Gastroesophageal sphincter (tissue), 4 donors: ENCODE measurements at regions not wholly inside any gene's neighbourhood (a gene's known extent, or its start where the extent isn't known, plus 50 kb on each side); places are given as distances from the start of the nearest gene placed in this dataset.

Experiments used
- ATAC-seq: fragments of 150-250 bp; one replicate; pipeline ENCODE4 v1.9.1; 2016; ENCODE audit warnings: mild to moderate bottlenecking, moderate library complexity
- H3K27ac ChIP-seq, 4 donors: fragments of 200-600 bp; sonication (generic) in 3 of 4; 1 replicate in 3 of 4; 2 replicates in 1 of 4; pipeline ENCODE4 v1.5.1; 2016 to 2019
- H3K27me3 ChIP-seq: fragments of 200-600 bp; sonication (generic); one replicate; pipeline ENCODE4 v1.5.1; 2019
- H3K36me3 ChIP-seq, 2 donors: fragments of 200-600 bp; sonication (generic); one replicate each; pipeline ENCODE4 v1.5.1; 2019; ENCODE audit warnings: control low read depth in 1 of 2
- H3K4me1 ChIP-seq, 3 donors: fragments of 200-600 bp; sonication (generic); 1 replicate in 2 of 3; 2 replicates in 1 of 3; pipeline ENCODE4 v1.5.1; 2016 to 2019; ENCODE audit warnings: control low read depth in 2 of 3
- H3K4me3 ChIP-seq, 2 donors: fragments of 200-600 bp; sonication (generic); one replicate each; pipeline ENCODE4 v1.5.1; 2019; ENCODE audit warnings: mild to moderate bottlenecking in 1 of 2, moderate library complexity in 1 of 2
- H3K9me3 ChIP-seq, 3 donors: fragments of 200-600 bp; sonication (generic); one replicate each; pipeline ENCODE4 v1.5.1; 2017 to 2019; ENCODE audit warnings: control low read depth in 2 of 3
- EP300 ChIP-seq: sonication (generic); formaldehyde crosslinking; IDR thresholded peaks from one replicate; pipeline ENCODE4 v1.6.1; 2017; ENCODE audit warnings: antibody characterized with exemption, mild to moderate bottlenecking
- POLR2A ChIP-seq, 2 donors: fragments of 450-650 bp; IDR thresholded peaks; one replicate each; pipeline ENCODE4 v1.6.1; 2017; ENCODE audit warnings: antibody characterized with exemption in 2 of 2, mild to moderate bottlenecking in 2 of 2, moderate library complexity in 1 of 2
- POLR2AphosphoS5 ChIP-seq: sonication (generic); formaldehyde crosslinking; IDR thresholded peaks from one replicate; pipeline ENCODE4 v1.6.1; 2017; ENCODE audit warnings: antibody characterized with exemption
- WGBS, 2 donors: methylation state at CpG; one replicate each; pipeline ENCODE4 v1.1.5; 2018; ENCODE audit warnings: low coverage in 1 of 2; 5-methylcytosine and 5-hydroxymethylcytosine counted together
- TF ChIP-seq, protein P1 (sequence below), 4 experiments: fragments of 200-600 bp in 2 of 4; fragments of 450-650 bp in 2 of 4; sonication (generic) in 1 of 4; IDR thresholded peaks; one replicate each; pipeline ENCODE4 v1.5.1; 2017 to 2019; ENCODE audit warnings: antibody characterized with exemption in 4 of 4, mild to moderate bottlenecking in 2 of 4, moderate library complexity in 2 of 4

DNA sequence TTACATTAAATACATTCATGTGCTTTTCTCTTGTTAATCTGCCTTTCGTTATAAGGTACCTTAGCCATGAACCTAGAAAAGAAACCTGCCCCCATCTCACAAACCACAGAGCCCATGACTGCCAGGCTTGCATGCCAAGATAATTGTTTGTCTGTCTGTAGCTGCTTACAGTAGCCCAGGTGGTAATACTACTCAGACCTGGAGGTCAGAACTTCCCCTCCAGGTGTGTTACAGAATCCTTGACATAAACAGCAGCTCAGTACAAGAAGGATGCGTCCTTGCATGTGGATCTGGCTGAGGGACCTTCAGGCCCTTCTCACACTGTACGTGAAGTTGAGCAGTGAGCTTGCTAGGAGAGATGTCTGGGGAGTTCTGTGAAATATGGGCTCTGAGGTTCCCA is 291.4 kb downstream of the CSNK1G3 start:
- H3K27ac ChIP-seq, result no peak overlapping the region
- TF ChIP-seq, protein P1, sequence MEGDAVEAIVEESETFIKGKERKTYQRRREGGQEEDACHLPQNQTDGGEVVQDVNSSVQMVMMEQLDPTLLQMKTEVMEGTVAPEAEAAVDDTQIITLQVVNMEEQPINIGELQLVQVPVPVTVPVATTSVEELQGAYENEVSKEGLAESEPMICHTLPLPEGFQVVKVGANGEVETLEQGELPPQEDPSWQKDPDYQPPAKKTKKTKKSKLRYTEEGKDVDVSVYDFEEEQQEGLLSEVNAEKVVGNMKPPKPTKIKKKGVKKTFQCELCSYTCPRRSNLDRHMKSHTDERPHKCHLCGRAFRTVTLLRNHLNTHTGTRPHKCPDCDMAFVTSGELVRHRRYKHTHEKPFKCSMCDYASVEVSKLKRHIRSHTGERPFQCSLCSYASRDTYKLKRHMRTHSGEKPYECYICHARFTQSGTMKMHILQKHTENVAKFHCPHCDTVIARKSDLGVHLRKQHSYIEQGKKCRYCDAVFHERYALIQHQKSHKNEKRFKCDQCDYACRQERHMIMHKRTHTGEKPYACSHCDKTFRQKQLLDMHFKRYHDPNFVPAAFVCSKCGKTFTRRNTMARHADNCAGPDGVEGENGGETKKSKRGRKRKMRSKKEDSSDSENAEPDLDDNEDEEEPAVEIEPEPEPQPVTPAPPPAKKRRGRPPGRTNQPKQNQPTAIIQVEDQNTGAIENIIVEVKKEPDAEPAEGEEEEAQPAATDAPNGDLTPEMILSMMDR (IDR thresholded peaks at IDR 0.05), result no peak

GRCh38 chr5:123802298-123802951 is 290.4 kb downstream of the CSNK1G3 start:
- no peak for ATAC-seq
- WGBS, 2 donors, result 85% methylated on average over 4 of the region's 4 CpGs
- peaks cover 0 to 6% (median 6%) of the 10 kb centered on the region in 3 donors for H3K4me1 ChIP-seq
- no peaks in the 10 kb centered on the region for H3K27me3 ChIP-seq
- H3K36me3 ChIP-seq, result no peaks in the 10 kb centered on the region
- no peak for TF ChIP-seq POLR2A (IDR thresholded peaks at IDR 0.05)
- TF ChIP-seq EP300, result no peak
- TF ChIP-seq, protein P1 (IDR thresholded peaks at IDR 0.05), result no peak
- TF ChIP-seq POLR2AphosphoS5, result no peak
- no peaks in the 10 kb centered on the region for H3K9me3 ChIP-seq
- H3K4me3 ChIP-seq, result no peak overlapping the region
- no peak overlapping the region for H3K27ac ChIP-seq

More for the DNA sequence above, 291.4 kb downstream of the CSNK1G3 start:
- H3K4me3 ChIP-seq, result no peak overlapping the region
- 50 to 100% methylated on average over 1 of the region's 3 CpGs for WGBS, 2 donors
- no peaks in the 10 kb centered on the region for H3K9me3 ChIP-seq
- H3K36me3 ChIP-seq, result no peaks in the 10 kb centered on the region
- no peaks in the 10 kb centered on the region for H3K27me3 ChIP-seq
- no peak for ATAC-seq
- peaks cover 0 to 16% (median 12%) of the 10 kb centered on the region in 3 donors for H3K4me1 ChIP-seq

DNA sequence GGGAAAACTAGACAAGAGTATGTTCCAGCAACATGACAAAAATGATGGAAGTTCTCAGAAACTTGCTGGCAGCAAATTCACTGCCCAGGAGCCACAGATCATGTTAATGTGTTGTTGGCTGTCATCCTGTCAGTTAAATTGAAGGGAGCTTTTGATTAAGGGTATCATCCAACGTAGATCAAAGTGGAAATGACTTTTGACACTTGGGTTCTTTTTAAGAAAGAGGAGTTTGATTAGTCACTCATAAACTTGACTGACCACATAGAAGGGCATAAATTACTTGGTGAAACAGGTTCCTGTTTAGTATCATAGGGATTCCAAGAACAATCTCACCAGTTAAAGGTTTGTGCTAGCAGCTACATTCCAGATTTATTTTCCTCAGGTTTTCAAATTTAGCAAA is 288.7 kb downstream of the CSNK1G3 start:
- no peaks in the 10 kb centered on the region for H3K36me3 ChIP-seq
- no peak for ATAC-seq
- TF ChIP-seq EP300 (no peak), POLR2A (IDR thresholded peaks at IDR 0.05) (no peak), POLR2AphosphoS5 (no peak)
- TF ChIP-seq, protein P1 (IDR thresholded peaks at IDR 0.05), result no peak
- no peaks in the 10 kb centered on the region for H3K27me3 ChIP-seq
- H3K4me1 ChIP-seq, result no peaks in the 10 kb centered on the region
- no peaks in the 10 kb centered on the region for H3K9me3 ChIP-seq
- H3K4me3 ChIP-seq, result no peak overlapping the region
- no peak overlapping the region for H3K27ac ChIP-seq
- 67 to 88% methylated on average over 1 of the region's 1 CpG for WGBS, 2 donors

- Histone ChIP-seq H3K4me3 (no peak overlapping the region), H3K27me3 (no peaks in the 10 kb centered on the region), H3K36me3 (no peaks in the 10 kb centered on the region), H3K27ac (no peak overlapping the region), H3K9me3 (no peaks in the 10 kb centered on the region), H3K4me1 (no peaks in the 10 kb centered on the region)
- no peak for ATAC-seq
- WGBS, 2 donors, result 65 to 76% methylated on average over 3 of the region's 3 CpGs
- TF ChIP-seq, protein P1 (IDR thresholded peaks at IDR 0.05), result no peak
- no peak for TF ChIP-seq POLR2A (IDR thresholded peaks at IDR 0.05)
- TF ChIP-seq EP300, result no peak
- TF ChIP-seq POLR2AphosphoS5, result no peak
Measured at GRCh38 chr5:123795688-123796087, 283.7 kb downstream of the CSNK1G3 start.

GRCh38 chr5:123790226-123790625 is 278.2 kb downstream of the CSNK1G3 start:
- Histone ChIP-seq H3K4me1 (peaks cover 0 to 22% (median under 1%) of the 10 kb centered on the region in 3 donors), H3K4me3 (no peak overlapping the region), H3K27ac (no peak overlapping the region), H3K27me3 (no peaks in the 10 kb centered on the region), H3K9me3 (peaks cover 0 to 14% (median 0%) of the 10 kb centered on the region in 3 donors), H3K36me3 (no peaks in the 10 kb centered on the region)
- TF ChIP-seq POLR2AphosphoS5 (no peak), POLR2A (IDR thresholded peaks at IDR 0.05) (no peak), EP300 (no peak)
- TF ChIP-seq, protein P1 (IDR thresholded peaks at IDR 0.05), result no peak
- WGBS, 2 donors, result 95% methylated on average over 2 of the region's 2 CpGs
- no peak for ATAC-seq
